ENCODE measurements at regions not wholly inside any gene's neighbourhood (a gene's known extent, or its start where the extent isn't known, plus 50 kb on each side); places are given as distances from the start of the nearest gene placed in this dataset.

DNA sequence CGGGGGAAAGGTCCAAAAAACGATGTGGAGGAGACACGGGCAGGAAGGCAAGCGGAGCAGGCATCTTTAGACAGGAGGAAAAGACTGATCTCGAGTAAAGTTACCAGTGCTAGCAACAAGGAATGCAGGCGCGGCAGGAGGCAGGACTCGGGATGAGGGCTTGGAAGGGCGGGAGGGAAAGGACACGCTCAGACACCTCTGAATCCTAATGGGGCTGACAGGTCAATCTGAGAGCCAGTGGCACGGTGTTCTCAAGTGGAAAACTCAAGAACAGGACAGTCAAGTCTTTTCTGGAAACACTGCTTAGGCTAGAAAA lies 155.3 kb upstream of the COBL start:
- no peaks in the 10 kb centered on the region for H3F3A ChIP-seq (ENCODE audit: insufficient read depth, low read length)
- H3K27ac ChIP-seq (ENCODE audit: low read depth, low read length, poor library complexity, severe bottlenecking), result no peak overlapping the region
- H3K9ac ChIP-seq (ENCODE audit: low read length), result no peak overlapping the region
- no peaks in the 10 kb centered on the region for H3K9me3 ChIP-seq (ENCODE audit: low read length)
- H3K79me2 ChIP-seq (ENCODE audit: insufficient read depth, low read length), result no peaks in the 10 kb centered on the region
- no peak for TF ChIP-seq EZH2 (IDR thresholded peaks at IDR 0.05; ENCODE audit: borderline replicate concordance, low read length)
- TF ChIP-seq, protein P1, sequence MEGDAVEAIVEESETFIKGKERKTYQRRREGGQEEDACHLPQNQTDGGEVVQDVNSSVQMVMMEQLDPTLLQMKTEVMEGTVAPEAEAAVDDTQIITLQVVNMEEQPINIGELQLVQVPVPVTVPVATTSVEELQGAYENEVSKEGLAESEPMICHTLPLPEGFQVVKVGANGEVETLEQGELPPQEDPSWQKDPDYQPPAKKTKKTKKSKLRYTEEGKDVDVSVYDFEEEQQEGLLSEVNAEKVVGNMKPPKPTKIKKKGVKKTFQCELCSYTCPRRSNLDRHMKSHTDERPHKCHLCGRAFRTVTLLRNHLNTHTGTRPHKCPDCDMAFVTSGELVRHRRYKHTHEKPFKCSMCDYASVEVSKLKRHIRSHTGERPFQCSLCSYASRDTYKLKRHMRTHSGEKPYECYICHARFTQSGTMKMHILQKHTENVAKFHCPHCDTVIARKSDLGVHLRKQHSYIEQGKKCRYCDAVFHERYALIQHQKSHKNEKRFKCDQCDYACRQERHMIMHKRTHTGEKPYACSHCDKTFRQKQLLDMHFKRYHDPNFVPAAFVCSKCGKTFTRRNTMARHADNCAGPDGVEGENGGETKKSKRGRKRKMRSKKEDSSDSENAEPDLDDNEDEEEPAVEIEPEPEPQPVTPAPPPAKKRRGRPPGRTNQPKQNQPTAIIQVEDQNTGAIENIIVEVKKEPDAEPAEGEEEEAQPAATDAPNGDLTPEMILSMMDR (IDR thresholded peaks at IDR 0.05; ENCODE audit: low read length), result no peak
- no peaks in the 10 kb centered on the region for H3K9me2 ChIP-seq (ENCODE audit: low read depth, low read length)
- H3K4me2 ChIP-seq (ENCODE audit: low read length), result no peak overlapping the region
- H3K4me3 ChIP-seq (ENCODE audit: low read depth, low read length, poor library complexity, severe bottlenecking), result no peak overlapping the region
- H3K27me3 ChIP-seq (ENCODE audit: insufficient read depth, low read length), result no peaks in the 10 kb centered on the region
- no peaks in the 10 kb centered on the region for H3K36me3 ChIP-seq (ENCODE audit: insufficient read depth, low read length)
- H4K20me1 ChIP-seq (ENCODE audit: insufficient read depth, low read length), result no peaks in the 10 kb centered on the region
- peaks cover 7% of the 10 kb centered on the region for H3K4me1 ChIP-seq (ENCODE audit: insufficient read depth, low read length, severe bottlenecking)
- H2AFZ ChIP-seq (ENCODE audit: low read length), result no peak overlapping the region

DNA sequence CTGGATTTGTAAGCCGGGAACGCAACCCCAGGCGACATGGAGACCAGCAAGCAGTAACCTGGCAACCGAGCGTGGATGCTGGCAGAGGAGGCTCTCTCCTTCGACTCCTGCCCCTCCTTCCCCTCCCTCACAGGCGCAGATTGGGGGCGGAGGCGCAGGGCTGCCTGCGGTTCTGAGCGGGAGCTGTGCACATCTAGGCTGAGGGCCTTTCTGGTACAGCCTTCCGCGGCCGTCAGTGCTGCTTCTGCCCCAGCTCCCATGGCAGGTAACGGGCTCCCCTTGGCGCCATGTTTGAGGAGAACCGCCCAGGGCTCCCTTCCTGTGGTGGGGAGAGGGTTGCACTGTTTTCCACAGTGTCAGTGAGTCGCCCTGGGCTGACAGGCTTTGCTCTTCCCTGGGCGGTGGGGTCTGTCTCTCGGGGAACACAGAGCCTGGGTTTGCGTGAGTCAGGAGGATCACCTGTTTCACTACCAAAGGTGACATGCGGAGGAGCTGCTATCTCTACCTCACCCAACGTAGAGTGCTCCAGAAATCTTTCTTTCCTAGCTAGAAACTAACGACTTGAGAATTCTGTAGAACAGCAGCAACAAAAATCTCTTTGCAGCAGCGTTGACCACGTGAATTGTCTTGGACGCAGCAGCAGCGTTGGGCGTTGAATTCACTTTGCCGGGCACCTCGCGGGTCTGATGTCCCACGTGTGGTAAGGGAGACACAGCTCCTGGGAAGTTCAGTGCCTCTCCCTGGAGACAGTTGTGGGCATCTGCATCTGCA lies 154.8 kb upstream of the COBL start:
- no peak overlapping the region for H2AFZ ChIP-seq (ENCODE audit: low read length)
- H3K4me3 ChIP-seq (ENCODE audit: low read depth, low read length, poor library complexity, severe bottlenecking), result no peak overlapping the region

DNA sequence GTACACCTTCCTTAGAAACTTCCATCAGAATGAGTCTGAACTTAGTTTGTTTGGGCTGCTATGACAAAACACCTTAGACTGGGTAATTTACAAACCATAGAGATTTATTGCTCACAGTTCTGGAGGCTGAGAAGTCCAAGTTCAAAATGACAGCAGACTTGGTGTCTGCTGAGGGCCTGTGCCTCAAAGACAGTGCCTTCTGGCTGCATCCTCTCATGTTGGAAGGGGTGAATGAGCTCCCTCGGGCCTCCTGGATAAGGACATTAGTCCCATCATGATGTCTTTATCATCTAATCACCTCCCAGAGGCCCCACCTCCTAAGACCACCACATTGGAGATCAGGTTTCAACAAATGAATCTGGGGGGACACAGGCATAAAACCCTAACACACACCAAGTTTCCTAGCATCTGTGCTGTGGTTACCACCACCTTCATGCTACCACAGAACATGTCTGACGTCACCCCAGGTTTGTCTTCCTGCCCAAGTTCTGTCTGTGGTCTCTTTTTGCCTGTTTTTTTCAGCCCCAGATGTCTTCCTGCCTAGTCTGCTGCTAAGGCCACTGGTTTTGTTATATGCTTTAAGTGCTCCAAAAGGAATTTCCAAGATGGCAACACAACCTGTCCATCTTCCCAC lies 150.9 kb upstream of the COBL start:
- Histone ChIP-seq H3K9me3 (ENCODE audit: low read length) (no peaks in the 10 kb centered on the region), H3F3A (ENCODE audit: insufficient read depth, low read length) (no peaks in the 10 kb centered on the region), H3K27ac (ENCODE audit: low read depth, low read length, poor library complexity, severe bottlenecking) (no peak overlapping the region), H4K20me1 (ENCODE audit: insufficient read depth, low read length) (no peaks in the 10 kb centered on the region), H3K4me2 (ENCODE audit: low read length) (no peak overlapping the region), H3K27me3 (ENCODE audit: insufficient read depth, low read length) (no peaks in the 10 kb centered on the region), H2AFZ (ENCODE audit: low read length) (no peak overlapping the region), H3K9me2 (ENCODE audit: low read depth, low read length) (no peaks in the 10 kb centered on the region), H3K79me2 (ENCODE audit: insufficient read depth, low read length) (no peaks in the 10 kb centered on the region), H3K36me3 (ENCODE audit: insufficient read depth, low read length) (no peaks in the 10 kb centered on the region), H3K9ac (ENCODE audit: low read length) (no peak overlapping the region), H3K4me1 (ENCODE audit: insufficient read depth, low read length, severe bottlenecking) (peaks cover under 1% of the 10 kb centered on the region), H3K4me3 (ENCODE audit: low read depth, low read length, poor library complexity, severe bottlenecking) (no peak overlapping the region)
- TF ChIP-seq, protein P1 (IDR thresholded peaks at IDR 0.05; ENCODE audit: low read length), result no peak
- TF ChIP-seq EZH2 (IDR thresholded peaks at IDR 0.05; ENCODE audit: borderline replicate concordance, low read length), result no peak

More for the DNA sequence above, 154.8 kb upstream of the COBL start:
- Histone ChIP-seq H3K27ac (ENCODE audit: low read depth, low read length, poor library complexity, severe bottlenecking) (no peak overlapping the region), H3K9ac (ENCODE audit: low read length) (no peak overlapping the region), H4K20me1 (ENCODE audit: insufficient read depth, low read length) (no peaks in the 10 kb centered on the region), H3F3A (ENCODE audit: insufficient read depth, low read length) (no peaks in the 10 kb centered on the region), H3K4me2 (ENCODE audit: low read length) (no peak overlapping the region), H3K27me3 (ENCODE audit: insufficient read depth, low read length) (no peaks in the 10 kb centered on the region), H3K79me2 (ENCODE audit: insufficient read depth, low read length) (no peaks in the 10 kb centered on the region), H3K36me3 (ENCODE audit: insufficient read depth, low read length) (no peaks in the 10 kb centered on the region), H3K4me1 (ENCODE audit: insufficient read depth, low read length, severe bottlenecking) (peaks cover 7% of the 10 kb centered on the region), H3K9me3 (ENCODE audit: low read length) (no peaks in the 10 kb centered on the region), H3K9me2 (ENCODE audit: low read depth, low read length) (no peaks in the 10 kb centered on the region)
- TF ChIP-seq EZH2 (IDR thresholded peaks at IDR 0.05; ENCODE audit: borderline replicate concordance, low read length), result no peak
- TF ChIP-seq, protein P1 (IDR thresholded peaks at IDR 0.05; ENCODE audit: low read length), result no peak

All from OCI-LY1 (cell line).